GM23338 (cell line): ENCODE measurements at regions not wholly inside any gene's neighbourhood (a gene's known extent, or its start where the extent isn't known, plus 50 kb on each side); places are given as distances from the start of the nearest gene placed in this dataset.

Source experiments
- ATAC-seq: fragments of 200-7000 bp; cut with Tn5 transposase; 3 replicates; pipeline ENCODE4 v1.9.1; 2020
- DNase-seq: peaks from one replicate; pipeline ENCODE4 v3.0.0-alpha.2; 2015; ENCODE audit warnings: low spot score
- H2AFZ ChIP-seq: fragments of 200-600 bp; sonication (generic); 2 replicates; pipeline ENCODE4 v1.8.0; 2016; ENCODE audit warnings: antibody characterized with exemption, mild to moderate bottlenecking, moderate library complexity
- H3F3A ChIP-seq: fragments of 200-600 bp; sonication (generic); replicated peaks from 2 replicates; pipeline ENCODE4 v1.8.0; 2017; ENCODE audit warnings: antibody characterized with exemption, mixed run types, low read depth
- H3K27ac ChIP-seq: fragments of 200-600 bp; sonication (generic); 2 replicates; pipeline ENCODE4 v1.6.1; 2016; ENCODE audit warnings: low read depth
- H3K27me3 ChIP-seq: fragments of 200-600 bp; sonication (generic); 2 replicates; pipeline ENCODE4 v1.8.0; 2016; ENCODE audit warnings: mild to moderate bottlenecking, mixed run types, moderate library complexity; ENCODE audit not compliant: insufficient read depth
- H3K36me3 ChIP-seq: fragments of 200-600 bp; sonication (generic); 2 replicates; pipeline ENCODE4 v1.8.0; 2016; ENCODE audit warnings: mild to moderate bottlenecking; ENCODE audit not compliant: insufficient read depth
- H3K4me1 ChIP-seq: fragments of 200-600 bp; sonication (generic); 2 replicates; pipeline ENCODE4 v1.8.0; 2016; ENCODE audit warnings: mild to moderate bottlenecking, moderate library complexity; ENCODE audit not compliant: insufficient read depth
- H3K4me2 ChIP-seq: fragments of 200-600 bp; sonication (generic); 2 replicates; pipeline ENCODE4 v1.7.1; 2017; ENCODE audit warnings: mixed run types
- H3K4me3 ChIP-seq: fragments of 200-600 bp; sonication (generic); 2 replicates; pipeline ENCODE4 v1.6.1; 2016; ENCODE audit warnings: mixed run types
- H3K79me2 ChIP-seq: fragments of 200-600 bp; sonication (generic); replicated peaks from 2 replicates; pipeline ENCODE4 v1.8.0; 2017; ENCODE audit warnings: mild to moderate bottlenecking; ENCODE audit not compliant: insufficient read depth
- H3K9me2 ChIP-seq: fragments of 200-600 bp; sonication (generic); 2 replicates; pipeline ENCODE4 v1.8.0; 2017; ENCODE audit not compliant: insufficient read depth
- H4K20me1 ChIP-seq: fragments of 200-600 bp; sonication (generic); replicated peaks from 2 replicates; pipeline ENCODE4 v1.8.0; 2017; ENCODE audit warnings: mild to moderate bottlenecking; ENCODE audit not compliant: insufficient read depth
- H3K27ac Mint-ChIP-seq: 2 replicates; pipeline ENCODE4 v1.8.0; 2020; ENCODE audit warnings: inconsistent platforms, mild to moderate bottlenecking, moderate library complexity, mixed read lengths
- H3K27me3 Mint-ChIP-seq: 3 replicates; pipeline ENCODE4 v1.8.0; 2022; ENCODE audit warnings: low read depth, mild to moderate bottlenecking, moderate library complexity, mixed read lengths, inconsistent platforms; ENCODE audit not compliant: insufficient read depth, poor library complexity
- H3K36me3 Mint-ChIP-seq: 3 replicates; pipeline ENCODE4 v1.8.0; 2021; ENCODE audit warnings: low read depth, mild to moderate bottlenecking, inconsistent platforms, moderate library complexity, mixed read lengths
- H3K4me1 Mint-ChIP-seq: 3 replicates; pipeline ENCODE4 v1.8.0; 2020; ENCODE audit warnings: mild to moderate bottlenecking, inconsistent platforms, mixed read lengths
- H3K4me3 Mint-ChIP-seq: 3 replicates; pipeline ENCODE4 v1.8.0; 2021; ENCODE audit warnings: moderate library complexity, mild to moderate bottlenecking, inconsistent platforms, mixed read lengths
- H3K9me3 Mint-ChIP-seq: 3 replicates; pipeline ENCODE4 v1.8.0; 2020; ENCODE audit warnings: moderate library complexity, mild to moderate bottlenecking, inconsistent platforms, mixed read lengths
- CREB1 ChIP-seq: fragments of 250-450 bp; sonication (Bioruptor Pico); IDR thresholded peaks from 2 replicates; pipeline ENCODE4 v1.5.0; 2020; ENCODE audit warnings: low read depth, mild to moderate bottlenecking, moderate library complexity
- EZH2 ChIP-seq: fragments of 200-600 bp; sonication (generic); IDR thresholded peaks from one replicate; pipeline ENCODE4 v1.8.0; 2017; ENCODE audit warnings: antibody characterized with exemption, mild to moderate bottlenecking, low read depth; ENCODE audit not compliant: unreplicated experiment
- EZH2phosphoT487 ChIP-seq: fragments of 200-600 bp; sonication (generic); IDR thresholded peaks from one replicate; pipeline ENCODE4 v1.8.1; 2018; ENCODE audit warnings: antibody characterized with exemption; ENCODE audit not compliant: unreplicated experiment
- REST ChIP-seq: IDR thresholded peaks from one replicate; pipeline ENCODE4 v1.6.1; 2018; ENCODE audit warnings: antibody characterized with exemption; ENCODE audit not compliant: unreplicated experiment
- STAT1 ChIP-seq: IDR thresholded peaks from one replicate; pipeline ENCODE4 v1.6.1; 2016; ENCODE audit warnings: antibody characterized with exemption; ENCODE audit not compliant: unreplicated experiment
- ZNF114 ChIP-seq: fragments of 250-450 bp; sonication (Bioruptor Pico); IDR thresholded peaks from 2 replicates; pipeline ENCODE4 v1.5.0; 2020; ENCODE audit warnings: mild to moderate bottlenecking, moderate library complexity
- ZNF462 ChIP-seq: fragments of 250-450 bp; sonication (Bioruptor Pico); IDR thresholded peaks from 2 replicates; pipeline ENCODE4 v1.5.0; 2020; ENCODE audit warnings: mild to moderate bottlenecking, moderate library complexity

GRCh38 chr11:33420959-33421566 lies 163.9 kb downstream of the HIPK3 start:
- 0 out of 2 replicates have a peak, but pooled peaks cover 5% of the 10 kb centered on the region for H3K9me2 ChIP-seq
- Mint-ChIP-seq H3K36me3 (no peaks in the 10 kb centered on the region), H3K4me1 (peaks cover 17% of the 10 kb centered on the region), H3K9me3 (no peaks in the 10 kb centered on the region; the same call in 2 of the 3 replicates), H3K27ac (no peak overlapping the region), H3K4me3 (no peak overlapping the region), H3K27me3 (no peaks in the 10 kb centered on the region)
- no peaks in the 10 kb centered on the region; the same call in 1 of the 2 replicates for H3K36me3 ChIP-seq
- no peaks in the 10 kb centered on the region for H3K4me1 ChIP-seq
- no peak for DNase-seq
- no peaks in the 10 kb centered on the region for H4K20me1 ChIP-seq
- no peaks in the 10 kb centered on the region for H3K27me3 ChIP-seq
- H3K79me2 ChIP-seq = no peaks in the 10 kb centered on the region
- no peak overlapping the region for H3K27ac ChIP-seq
- H3K4me2 ChIP-seq = no peak overlapping the region
- ATAC-seq = no peak
- H3K4me3 ChIP-seq = no peak overlapping the region
- H3F3A ChIP-seq = no peaks in the 10 kb centered on the region
- TF ChIP-seq EZH2phosphoT487 (no peak), EZH2 (no peak), ZNF114 (no peak), CREB1 (CRISPR knock-in tag) (no peak), STAT1 (no peak), REST (no peak), ZNF462 (no peak)
- H2AFZ ChIP-seq = no peak overlapping the region
